HTR-8/SVneo (cell line): ENCODE measurements at regions not wholly inside any gene's neighbourhood (a gene's known extent, or its start where the extent isn't known, plus 50 kb on each side); places are given as distances from the start of the nearest gene placed in this dataset.
A peak's percentile ranks its signal among the peaks of the same experiment; 100 is the strongest.
"Not testable (repeated sequence)": the region's sequence is repeated elsewhere in the genome, so short reads cannot be mapped to it uniquely, and the experiment has no call there.

Source experiments
- DNase-seq: peaks from one replicate; pipeline ENCODE4 v3.0.0; 2011; ENCODE audit warnings: low spot score, mixed read lengths; ENCODE audit not compliant: insufficient read length
- FAIRE-seq: peaks from 2 replicates; lab custom pipeline; 2011; peaks lifted over from hg19 to GRCh38; lab: Jason Lieb, UNC

- no peak for FAIRE-seq
Observed at GRCh38 chr15:79161837-79162508, 71.4 kb upstream of the RASGRF1 start.

GRCh38 chr15:79160211-79160610, 69.6 kb upstream of the RASGRF1 start:
- FAIRE-seq, result no peak
- no peak for DNase-seq

More at GRCh38 chr15:79161837-79162508, 71.4 kb upstream of the RASGRF1 start:
- no peak for DNase-seq

- FAIRE-seq (no peak), DNase-seq (no peak)
Observed at GRCh38 chr15:79157631-79158592, 67.3 kb upstream of the RASGRF1 start.

- no peak for FAIRE-seq
Observed at GRCh38 chr15:79156704-79157375, 66.3 kb upstream of the RASGRF1 start.

GRCh38 chr15:79154483-79155135, 64.0 kb upstream of the RASGRF1 start:
- DNase-seq, result no peak
- FAIRE-seq, result no peak

More at GRCh38 chr15:79156704-79157375, 66.3 kb upstream of the RASGRF1 start:
- DNase-seq, result no peak

- not testable (repeated sequence) for FAIRE-seq, DNase-seq
Observed at GRCh38 chr15:79144290-79144689, 53.7 kb upstream of the RASGRF1 start.

- FAIRE-seq (no peak), DNase-seq (peak; percentile 11)
Observed at GRCh38 chr15:79140846-79141570, 50.4 kb upstream of the RASGRF1 start.
